SH-SY5Y (cell line): ENCODE measurements at regions not wholly inside any gene's neighbourhood (a gene's known extent, or its start where the extent isn't known, plus 50 kb on each side); places are given as distances from the start of the nearest gene placed in this dataset.

Source experiments
- GATA2 ChIP-seq: IDR thresholded peaks from 2 replicates; pipeline ENCODE4 v1.6.1; 2011; ENCODE audit warnings: mild to moderate bottlenecking, low read depth, low read length
- GATA3 ChIP-seq: IDR thresholded peaks from 2 replicates; pipeline ENCODE4 v1.6.1; 2011; ENCODE audit warnings: low read depth, mild to moderate bottlenecking, low read length, moderate library complexity

GRCh38 chr10:55311848-55312635 is 511.0 kb upstream of the PCDH15 start:
- TF ChIP-seq GATA3 = no peak
- TF ChIP-seq GATA2 = no peak
